ENCODE measurements at regions not wholly inside any gene's neighbourhood (a gene's known extent, or its start where the extent isn't known, plus 50 kb on each side); places are given as distances from the start of the nearest gene placed in this dataset.

GRCh38 chr5:30663536-30663935, 530.0 kb upstream of the CDH6 start:
- Mint-ChIP-seq H3K27ac (no peak overlapping the region), H3K27me3 (no peaks in the 10 kb centered on the region), H3K36me3 (ENCODE audit: low read depth) (no peaks in the 10 kb centered on the region), H3K4me1 (no peaks in the 10 kb centered on the region), H3K4me3 (no peak overlapping the region)
- ATAC-seq = no peak
- DNase-seq = no peak
- no peaks in the 10 kb centered on the region for H3K9me3 ChIP-seq (ENCODE audit: control insufficient read depth, low read length, poor library complexity, severe bottlenecking)

GRCh38 chr5:30662373-30662772, 531.1 kb upstream of the CDH6 start:
- DNase-seq (no peak), ATAC-seq (no peak)
- H3K27ac Mint-ChIP-seq = no peak overlapping the region
- H3K4me3 Mint-ChIP-seq = no peak overlapping the region
- no peaks in the 10 kb centered on the region for H3K27me3 Mint-ChIP-seq
- no peaks in the 10 kb centered on the region for H3K9me3 ChIP-seq (ENCODE audit: control insufficient read depth, low read length, poor library complexity, severe bottlenecking)
- H3K36me3 Mint-ChIP-seq (ENCODE audit: low read depth) = no peaks in the 10 kb centered on the region
- no peaks in the 10 kb centered on the region for H3K4me1 Mint-ChIP-seq

- H3K27ac Mint-ChIP-seq = no peak overlapping the region
- no peaks in the 10 kb centered on the region for H3K27me3 Mint-ChIP-seq
- no peaks in the 10 kb centered on the region for H3K36me3 Mint-ChIP-seq (ENCODE audit: low read depth)
- DNase-seq = no peak
- H3K4me1 Mint-ChIP-seq = no peaks in the 10 kb centered on the region
- no peak overlapping the region for H3K4me3 Mint-ChIP-seq
- H3K9me3 ChIP-seq (ENCODE audit: control insufficient read depth, low read length, poor library complexity, severe bottlenecking) = no peaks in the 10 kb centered on the region
- ATAC-seq = no peak
Observed at GRCh38 chr5:30661730-30662129, 531.8 kb upstream of the CDH6 start.

- Mint-ChIP-seq H3K36me3 (ENCODE audit: low read depth) (no peaks in the 10 kb centered on the region), H3K4me3 (no peak overlapping the region), H3K27me3 (no peaks in the 10 kb centered on the region), H3K27ac (no peak overlapping the region), H3K4me1 (no peaks in the 10 kb centered on the region)
- no peaks in the 10 kb centered on the region for H3K9me3 ChIP-seq (ENCODE audit: control insufficient read depth, low read length, poor library complexity, severe bottlenecking)
- DNase-seq = no peak
- ATAC-seq = no peak
Observed at GRCh38 chr5:30659417-30659816, 534.1 kb upstream of the CDH6 start.

GRCh38 chr5:30650311-30650710, 543.2 kb upstream of the CDH6 start:
- H3K4me1 Mint-ChIP-seq = no peaks in the 10 kb centered on the region
- no peak for ATAC-seq
- H3K4me3 Mint-ChIP-seq = no peak overlapping the region
- H3K27ac Mint-ChIP-seq = no peak overlapping the region
- H3K36me3 Mint-ChIP-seq (ENCODE audit: low read depth) = no peaks in the 10 kb centered on the region
- H3K27me3 Mint-ChIP-seq = no peaks in the 10 kb centered on the region
- no peak for DNase-seq
- H3K9me3 ChIP-seq (ENCODE audit: control insufficient read depth, low read length, poor library complexity, severe bottlenecking) = no peaks in the 10 kb centered on the region

- Mint-ChIP-seq H3K4me1 (no peaks in the 10 kb centered on the region), H3K36me3 (ENCODE audit: low read depth) (no peaks in the 10 kb centered on the region), H3K27me3 (no peaks in the 10 kb centered on the region), H3K27ac (no peak overlapping the region), H3K4me3 (no peak overlapping the region)
- peaks cover 5% of the 10 kb centered on the region for H3K9me3 ChIP-seq (ENCODE audit: control insufficient read depth, low read length, poor library complexity, severe bottlenecking)
- ATAC-seq (no peak), DNase-seq (no peak)
Observed at GRCh38 chr5:30638899-30639298, 554.6 kb upstream of the CDH6 start.

GRCh38 chr5:30627945-30628344, 565.5 kb upstream of the CDH6 start:
- Mint-ChIP-seq H3K27me3 (no peaks in the 10 kb centered on the region), H3K27ac (no peak overlapping the region), H3K4me3 (no peak overlapping the region), H3K36me3 (ENCODE audit: low read depth) (no peaks in the 10 kb centered on the region), H3K4me1 (no peaks in the 10 kb centered on the region)
- DNase-seq (no peak), ATAC-seq (no peak)
- H3K9me3 ChIP-seq (ENCODE audit: control insufficient read depth, low read length, poor library complexity, severe bottlenecking) = no peaks in the 10 kb centered on the region

- Mint-ChIP-seq H3K4me3 (no peak overlapping the region), H3K27ac (no peak overlapping the region), H3K4me1 (no peaks in the 10 kb centered on the region), H3K27me3 (no peaks in the 10 kb centered on the region), H3K36me3 (ENCODE audit: low read depth) (no peaks in the 10 kb centered on the region)
- DNase-seq = no peak
- no peak for ATAC-seq
- no peaks in the 10 kb centered on the region for H3K9me3 ChIP-seq (ENCODE audit: control insufficient read depth, low read length, poor library complexity, severe bottlenecking)
Observed at GRCh38 chr5:30626557-30626956, 566.9 kb upstream of the CDH6 start.

GRCh38 chr5:30620481-30621085, 572.9 kb upstream of the CDH6 start:
- Mint-ChIP-seq H3K27me3 (no peaks in the 10 kb centered on the region), H3K36me3 (ENCODE audit: low read depth) (no peaks in the 10 kb centered on the region), H3K4me3 (no peak overlapping the region), H3K27ac (no peak overlapping the region), H3K4me1 (no peaks in the 10 kb centered on the region)
- H3K9me3 ChIP-seq (ENCODE audit: control insufficient read depth, low read length, poor library complexity, severe bottlenecking) = no peaks in the 10 kb centered on the region
- DNase-seq = no peak
- no peak for ATAC-seq

GRCh38 chr5:30608501-30608900, 585.0 kb upstream of the CDH6 start:
- no peak for DNase-seq
- no peaks in the 10 kb centered on the region for H3K36me3 Mint-ChIP-seq (ENCODE audit: low read depth)
- peaks cover 3% of the 10 kb centered on the region for H3K9me3 ChIP-seq (ENCODE audit: control insufficient read depth, low read length, poor library complexity, severe bottlenecking)
- H3K27me3 Mint-ChIP-seq = no peaks in the 10 kb centered on the region
- H3K4me1 Mint-ChIP-seq = no peaks in the 10 kb centered on the region
- no peak overlapping the region for H3K4me3 Mint-ChIP-seq
- no peak for ATAC-seq
- no peak overlapping the region for H3K27ac Mint-ChIP-seq

GRCh38 chr5:30607301-30607894, 586.1 kb upstream of the CDH6 start:
- H3K36me3 Mint-ChIP-seq (ENCODE audit: low read depth) = no peaks in the 10 kb centered on the region
- no peaks in the 10 kb centered on the region for H3K27me3 Mint-ChIP-seq
- no peak overlapping the region for H3K27ac Mint-ChIP-seq
- DNase-seq (no peak), ATAC-seq (no peak)
- H3K9me3 ChIP-seq (ENCODE audit: control insufficient read depth, low read length, poor library complexity, severe bottlenecking) = peaks cover 3% of the 10 kb centered on the region
- H3K4me1 Mint-ChIP-seq = no peaks in the 10 kb centered on the region
- H3K4me3 Mint-ChIP-seq = no peak overlapping the region

- H3K4me3 Mint-ChIP-seq = no peak overlapping the region
- H3K27ac Mint-ChIP-seq = no peak overlapping the region
- no peak for ATAC-seq
- H3K4me1 Mint-ChIP-seq = no peaks in the 10 kb centered on the region
- no peaks in the 10 kb centered on the region for H3K36me3 Mint-ChIP-seq (ENCODE audit: low read depth)
- no peak for DNase-seq
- H3K9me3 ChIP-seq (ENCODE audit: control insufficient read depth, low read length, poor library complexity, severe bottlenecking) = no peaks in the 10 kb centered on the region
- H3K27me3 Mint-ChIP-seq = no peaks in the 10 kb centered on the region
Observed at GRCh38 chr5:30605693-30606268, 587.7 kb upstream of the CDH6 start.

- no peak overlapping the region for H3K4me3 Mint-ChIP-seq
- no peaks in the 10 kb centered on the region for H3K36me3 Mint-ChIP-seq (ENCODE audit: low read depth)
- DNase-seq (no peak), ATAC-seq (no peak)
- no peak overlapping the region for H3K27ac Mint-ChIP-seq
- H3K9me3 ChIP-seq (ENCODE audit: control insufficient read depth, low read length, poor library complexity, severe bottlenecking) = no peaks in the 10 kb centered on the region
- H3K27me3 Mint-ChIP-seq = no peaks in the 10 kb centered on the region
- H3K4me1 Mint-ChIP-seq = no peaks in the 10 kb centered on the region
Observed at GRCh38 chr5:30604648-30605262, 588.7 kb upstream of the CDH6 start.

GRCh38 chr5:30600892-30601291, 592.6 kb upstream of the CDH6 start:
- H3K27me3 Mint-ChIP-seq = no peaks in the 10 kb centered on the region
- no peak for ATAC-seq
- H3K4me1 Mint-ChIP-seq = no peaks in the 10 kb centered on the region
- H3K36me3 Mint-ChIP-seq (ENCODE audit: low read depth) = no peaks in the 10 kb centered on the region
- no peak for DNase-seq
- no peaks in the 10 kb centered on the region for H3K9me3 ChIP-seq (ENCODE audit: control insufficient read depth, low read length, poor library complexity, severe bottlenecking)
- no peak overlapping the region for H3K4me3 Mint-ChIP-seq
- H3K27ac Mint-ChIP-seq = no peak overlapping the region
